ENCODE measurements at regions not wholly inside any gene's neighbourhood (a gene's known extent, or its start where the extent isn't known, plus 50 kb on each side); places are given as distances from the start of the nearest gene placed in this dataset.

DNA sequence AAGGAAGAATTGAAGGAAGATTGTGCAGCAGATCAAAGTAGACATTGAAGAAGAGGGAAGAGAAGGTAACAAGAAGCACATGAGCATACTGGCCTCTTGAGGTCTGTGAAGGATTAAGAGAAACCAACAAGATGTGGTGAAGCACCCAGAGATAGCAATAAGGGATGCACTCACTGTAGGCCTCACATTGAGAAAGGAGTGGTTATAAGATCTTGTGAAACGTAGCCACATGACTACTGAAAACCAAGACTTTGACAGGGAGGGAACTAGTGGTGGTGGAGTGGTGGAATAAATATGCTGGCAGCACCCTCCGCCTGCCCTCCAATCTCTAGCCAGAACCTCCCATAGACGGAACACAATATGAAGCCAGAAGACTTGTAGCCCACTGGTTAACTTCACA, 651.2 kb downstream of the DIPK2A start:
- TF ChIP-seq, protein P1, sequence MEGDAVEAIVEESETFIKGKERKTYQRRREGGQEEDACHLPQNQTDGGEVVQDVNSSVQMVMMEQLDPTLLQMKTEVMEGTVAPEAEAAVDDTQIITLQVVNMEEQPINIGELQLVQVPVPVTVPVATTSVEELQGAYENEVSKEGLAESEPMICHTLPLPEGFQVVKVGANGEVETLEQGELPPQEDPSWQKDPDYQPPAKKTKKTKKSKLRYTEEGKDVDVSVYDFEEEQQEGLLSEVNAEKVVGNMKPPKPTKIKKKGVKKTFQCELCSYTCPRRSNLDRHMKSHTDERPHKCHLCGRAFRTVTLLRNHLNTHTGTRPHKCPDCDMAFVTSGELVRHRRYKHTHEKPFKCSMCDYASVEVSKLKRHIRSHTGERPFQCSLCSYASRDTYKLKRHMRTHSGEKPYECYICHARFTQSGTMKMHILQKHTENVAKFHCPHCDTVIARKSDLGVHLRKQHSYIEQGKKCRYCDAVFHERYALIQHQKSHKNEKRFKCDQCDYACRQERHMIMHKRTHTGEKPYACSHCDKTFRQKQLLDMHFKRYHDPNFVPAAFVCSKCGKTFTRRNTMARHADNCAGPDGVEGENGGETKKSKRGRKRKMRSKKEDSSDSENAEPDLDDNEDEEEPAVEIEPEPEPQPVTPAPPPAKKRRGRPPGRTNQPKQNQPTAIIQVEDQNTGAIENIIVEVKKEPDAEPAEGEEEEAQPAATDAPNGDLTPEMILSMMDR (IDR thresholded peaks at IDR 0.05) = no peak
- Histone ChIP-seq H3K4me1 (no peaks in the 10 kb centered on the region), H3K27me3 (no peaks in the 10 kb centered on the region), H3K4me3 (no peak overlapping the region), H3K27ac (no peak overlapping the region), H3K9me3 (no peaks in the 10 kb centered on the region), H3K36me3 (no peaks in the 10 kb centered on the region)
- intact Hi-C loops (cut with DNase I) = no loop called here
- DNase-seq (ENCODE audit: low spot score in 2 of 2) = no peak

DNA sequence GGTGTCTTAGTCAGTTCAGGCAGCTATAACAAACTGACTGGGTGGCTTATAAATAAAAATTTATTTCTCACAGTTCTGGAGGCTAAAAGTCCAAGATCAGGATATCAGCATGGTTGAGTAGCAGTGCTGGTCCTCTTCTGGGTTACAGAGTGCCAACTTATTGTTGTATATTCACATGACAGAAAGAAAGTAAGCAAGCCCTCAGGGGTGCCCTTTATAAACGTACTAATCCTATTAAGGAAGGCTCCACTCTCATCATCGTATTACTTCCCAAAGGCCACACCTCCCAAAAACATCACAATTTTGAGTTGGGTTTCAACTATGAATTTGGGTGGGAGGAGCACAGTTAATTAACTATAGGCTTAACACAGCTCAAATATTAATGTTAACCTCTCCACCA, 653.0 kb downstream of the DIPK2A start:
- intact Hi-C loops (cut with DNase I) = no loop called here
- Histone ChIP-seq H3K36me3 (no peaks in the 10 kb centered on the region), H3K4me3 (no peak overlapping the region), H3K27ac (no peak overlapping the region), H3K4me1 (no peaks in the 10 kb centered on the region), H3K27me3 (no peaks in the 10 kb centered on the region), H3K9me3 (no peaks in the 10 kb centered on the region)
- DNase-seq (ENCODE audit: low spot score in 2 of 2) = no peak
- TF ChIP-seq, protein P1 (IDR thresholded peaks at IDR 0.05) = no peak

DNA sequence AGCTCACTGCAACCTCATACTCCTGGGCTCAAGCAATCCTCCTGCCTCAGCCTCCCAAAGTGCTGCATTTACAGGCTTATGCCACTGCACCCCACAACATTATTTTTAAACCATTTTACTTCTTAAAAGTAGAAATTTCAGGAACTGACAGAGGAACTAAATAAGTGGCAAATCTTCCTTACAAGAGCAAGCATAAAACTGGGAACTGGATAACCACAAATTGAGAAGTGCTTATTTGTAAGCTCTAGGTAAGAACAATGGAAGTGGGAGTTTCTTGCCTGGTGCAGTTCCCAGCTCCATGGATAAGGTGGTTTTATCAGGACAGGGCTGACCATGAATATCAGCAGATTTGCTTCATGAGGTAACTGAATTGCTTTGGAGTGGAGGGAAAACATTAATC, 655.2 kb downstream of the DIPK2A start:
- no peak overlapping the region for H3K4me3 ChIP-seq
- intact Hi-C loops (cut with DNase I) = no loop called here

DNA sequence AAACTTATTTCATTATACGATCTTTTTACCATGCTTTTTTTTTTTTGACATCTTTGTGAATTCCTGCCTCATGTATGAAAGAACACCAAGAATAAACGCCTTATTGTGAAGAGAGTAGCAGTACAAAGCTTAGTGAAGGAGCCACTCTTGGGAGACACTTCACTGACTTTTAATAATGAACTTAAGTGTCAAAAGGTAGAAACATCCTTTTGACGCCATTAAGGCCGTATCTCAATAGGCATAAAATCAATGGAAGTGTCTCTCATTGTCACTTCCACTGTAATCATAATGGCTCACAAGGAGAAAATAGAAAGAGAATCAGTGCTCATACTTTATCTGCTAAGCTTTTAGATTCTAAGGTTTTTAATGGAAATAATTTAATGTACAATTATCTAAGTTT, 657.8 kb downstream of the DIPK2A start:
- TF ChIP-seq, protein P1 (IDR thresholded peaks at IDR 0.05) = no peak
- no peak overlapping the region for H3K27ac ChIP-seq
- DNase-seq (ENCODE audit: low spot score in 2 of 2) = no peak
- H3K4me3 ChIP-seq = no peak overlapping the region
- H3K4me1 ChIP-seq = no peaks in the 10 kb centered on the region
- intact Hi-C loops (cut with DNase I) = no loop called here
- H3K27me3 ChIP-seq = no peaks in the 10 kb centered on the region
- no peaks in the 10 kb centered on the region for H3K9me3 ChIP-seq
- H3K36me3 ChIP-seq = no peaks in the 10 kb centered on the region

More for the DNA sequence above, 655.2 kb downstream of the DIPK2A start:
- Histone ChIP-seq H3K27ac (no peak overlapping the region), H3K27me3 (no peaks in the 10 kb centered on the region), H3K9me3 (no peaks in the 10 kb centered on the region), H3K36me3 (no peaks in the 10 kb centered on the region), H3K4me1 (no peaks in the 10 kb centered on the region)
- TF ChIP-seq, protein P1 (IDR thresholded peaks at IDR 0.05) = no peak
- DNase-seq (ENCODE audit: low spot score in 2 of 2) = no peak

DNA sequence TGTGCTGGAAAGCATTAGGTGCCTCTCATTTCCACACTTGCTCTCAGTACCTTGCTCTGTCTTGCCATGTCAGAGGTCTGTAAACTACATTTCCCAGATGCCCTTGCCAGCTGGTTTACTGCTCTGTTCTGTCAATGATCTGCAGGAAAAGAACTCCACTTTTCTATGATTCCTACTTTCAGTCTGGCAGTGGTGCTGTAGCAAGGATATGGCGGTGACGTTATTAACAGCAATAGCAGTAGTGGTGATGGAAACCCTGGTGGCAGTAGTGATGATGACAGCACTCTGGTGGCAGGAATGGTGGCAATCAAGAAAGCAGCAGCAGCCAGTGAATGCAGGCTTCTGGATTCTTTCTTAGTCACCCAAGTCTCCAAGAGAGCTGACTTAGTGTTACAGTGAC, 665.2 kb downstream of the DIPK2A start:
- DNase-seq (ENCODE audit: low spot score in 2 of 2) = no peak
- Histone ChIP-seq H3K36me3 (no peaks in the 10 kb centered on the region), H3K4me1 (no peaks in the 10 kb centered on the region), H3K4me3 (no peak overlapping the region), H3K27me3 (no peaks in the 10 kb centered on the region), H3K27ac (no peak overlapping the region), H3K9me3 (no peaks in the 10 kb centered on the region)
- intact Hi-C loops (cut with DNase I) = no loop called here
- TF ChIP-seq, protein P1 (IDR thresholded peaks at IDR 0.05) = no peak

DNA sequence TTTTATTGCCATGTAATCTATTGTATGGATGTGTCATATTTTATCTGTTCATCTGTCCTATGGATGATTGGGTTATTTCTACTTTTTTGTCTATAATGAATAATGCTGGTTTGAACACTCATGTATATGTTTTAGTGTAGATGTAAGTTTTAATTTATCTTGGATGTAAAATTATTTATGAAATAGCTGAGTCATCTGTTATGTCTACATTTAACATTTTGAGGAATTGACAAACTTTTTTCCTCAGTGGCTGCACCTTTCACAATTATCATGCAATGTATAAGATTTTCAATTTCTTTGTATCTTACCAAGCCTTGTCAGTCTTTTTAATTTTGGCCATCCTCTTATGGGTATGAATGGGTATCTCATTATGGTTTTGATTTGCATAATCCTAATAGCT, 666.4 kb downstream of the DIPK2A start:
- TF ChIP-seq, protein P1 (IDR thresholded peaks at IDR 0.05) = no peak
- H3K27me3 ChIP-seq = no peaks in the 10 kb centered on the region
- intact Hi-C loops (cut with DNase I) = no loop called here
- H3K27ac ChIP-seq = no peak overlapping the region
- no peak overlapping the region for H3K4me3 ChIP-seq
- DNase-seq (ENCODE audit: low spot score in 2 of 2) = no peak
- no peaks in the 10 kb centered on the region for H3K4me1 ChIP-seq
- H3K36me3 ChIP-seq = no peaks in the 10 kb centered on the region
- H3K9me3 ChIP-seq = no peaks in the 10 kb centered on the region
